ENCODE measurements at regions not wholly inside any gene's neighbourhood (a gene's known extent, or its start where the extent isn't known, plus 50 kb on each side); places are given as distances from the start of the nearest gene placed in this dataset.
A peak's percentile ranks its signal among the peaks of the same experiment; 100 is the strongest.
"Not testable (repeated sequence)": the region's sequence is repeated elsewhere in the genome, so short reads cannot be mapped to it uniquely, and the experiment has no call there.

- not testable (repeated sequence) for DNase-seq
Observed at GRCh38 chrX:115840729-115841409, 279.9 kb downstream of the PLS3 start.

DNA sequence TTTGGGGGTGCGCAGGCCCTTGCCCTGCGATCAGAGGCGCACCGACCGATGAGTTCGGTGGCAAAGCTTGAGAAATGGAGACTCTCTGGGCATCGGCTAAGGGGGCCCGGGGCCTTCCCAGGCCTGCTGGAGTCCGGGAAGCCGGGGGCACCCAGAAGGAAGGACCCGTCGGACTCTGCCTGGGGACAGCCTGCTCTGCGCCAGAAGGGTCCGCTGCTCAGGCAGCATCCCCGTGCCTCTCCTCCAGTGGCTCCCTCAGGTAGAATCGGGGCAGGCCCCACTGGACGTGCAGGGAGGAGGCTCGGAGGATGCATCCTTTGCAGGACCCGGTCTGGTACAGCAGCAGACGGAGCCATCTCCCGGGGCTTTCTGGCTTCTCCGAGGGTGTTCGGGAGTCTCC, 290.0 kb downstream of the PLS3 start:
- not testable (repeated sequence) for DNase-seq

DNA sequence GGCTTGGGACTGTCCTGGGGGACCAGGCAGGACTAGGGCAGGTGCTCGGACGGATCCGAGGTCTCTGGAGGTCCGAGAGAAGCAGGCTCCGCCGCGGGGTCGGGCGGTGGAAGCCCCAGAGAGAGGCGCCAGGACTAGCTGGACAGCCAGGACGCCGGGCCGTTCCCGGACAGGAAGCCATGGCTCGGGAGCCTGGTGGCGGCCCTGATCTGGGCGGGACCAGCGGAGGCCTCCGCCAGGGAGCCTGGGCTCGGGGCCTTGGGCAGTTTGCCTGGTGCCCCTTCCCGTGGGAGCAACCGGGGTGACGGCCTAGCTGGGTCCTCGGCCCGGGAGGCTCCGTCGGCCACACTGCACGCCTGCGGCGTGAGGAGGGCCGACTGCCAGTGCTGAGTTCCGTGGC, 292.3 kb downstream of the PLS3 start:
- DNase-seq: peak; percentile 30

DNA sequence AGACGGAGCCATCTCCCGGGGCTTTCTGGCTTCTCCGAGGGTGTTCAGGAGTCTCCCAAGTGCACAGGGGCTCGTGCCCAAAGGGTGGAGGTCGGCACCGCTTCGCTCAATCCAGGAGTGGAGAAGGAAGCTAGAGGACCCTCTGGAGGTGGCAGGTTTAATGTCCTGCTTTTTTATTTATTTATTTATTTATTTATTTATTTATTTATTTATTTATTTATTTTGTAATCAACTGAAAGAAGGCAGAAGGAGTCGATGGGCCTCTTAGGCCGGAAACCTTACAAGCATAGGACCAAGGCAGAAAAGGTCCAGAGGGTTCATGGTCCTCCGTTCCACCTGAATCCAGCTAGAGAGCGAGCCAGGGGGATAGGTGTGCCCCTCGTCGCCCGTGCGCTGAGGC, 289.4 kb upstream of the AGTR2 start:
- DNase-seq: not testable (repeated sequence)

DNA sequence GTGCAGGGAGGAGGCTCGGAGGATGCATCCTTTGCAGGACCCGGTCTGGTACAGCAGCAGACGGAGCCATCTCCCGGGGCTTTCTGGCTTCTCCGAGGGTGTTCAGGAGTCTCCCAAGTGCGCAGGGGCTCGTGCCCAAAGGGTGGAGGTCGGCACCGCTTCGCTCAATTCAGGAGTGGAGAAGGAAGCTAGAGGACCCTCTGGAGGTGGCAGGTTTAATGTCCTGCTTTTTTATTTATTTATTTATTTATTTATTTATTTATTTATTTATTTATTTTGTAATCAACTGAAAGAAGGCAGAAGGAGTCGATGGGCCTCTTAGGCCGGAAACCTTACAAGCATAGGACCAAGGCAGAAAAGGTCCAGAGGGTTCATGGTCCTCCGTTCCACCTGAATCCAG, 286.4 kb upstream of the AGTR2 start:
- DNase-seq: not testable (repeated sequence)

DNA sequence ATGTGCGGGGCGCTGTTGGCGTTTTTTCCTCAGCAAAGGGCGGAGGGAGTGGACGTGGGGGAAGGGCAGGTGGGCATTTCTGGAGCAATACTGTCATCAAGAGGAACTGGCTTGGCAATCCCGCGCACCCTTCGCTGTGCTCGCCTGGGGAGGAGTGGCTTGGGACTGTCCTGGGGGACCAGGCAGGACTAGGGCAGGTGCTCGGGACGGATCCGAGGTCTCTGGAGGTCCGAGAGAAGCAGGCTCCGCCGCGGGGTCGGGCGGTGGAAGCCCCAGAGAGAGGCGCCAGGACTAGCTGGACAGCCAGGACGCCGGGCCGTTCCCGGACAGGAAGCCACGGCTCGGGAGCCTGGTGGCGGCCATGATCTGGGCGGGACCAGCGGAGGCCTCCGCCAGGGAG, 282.5 kb upstream of the AGTR2 start:
- DNase-seq: peak; percentile 31

DNA sequence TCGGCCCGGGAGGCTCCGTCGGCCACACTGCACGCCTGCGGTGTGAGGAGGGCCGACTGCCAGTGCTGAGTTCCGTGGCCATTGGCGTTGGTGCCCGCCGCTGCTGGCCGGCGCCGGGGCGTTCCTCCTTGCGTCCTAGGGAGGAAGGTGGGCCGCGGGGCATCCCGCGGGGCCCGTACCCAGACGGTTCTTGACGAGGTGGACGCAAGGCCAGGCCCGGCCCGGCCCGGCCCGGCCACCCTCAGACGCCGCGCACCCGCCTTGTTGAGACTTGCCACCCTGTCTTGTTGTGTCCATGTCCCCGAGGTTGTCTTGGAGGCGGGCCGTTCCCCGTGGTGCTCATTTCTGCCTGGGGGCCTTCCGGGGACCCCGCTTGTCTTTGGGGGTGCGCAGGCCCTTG, 282.0 kb upstream of the AGTR2 start:
- not testable (repeated sequence) for DNase-seq

- DNase-seq: peak; percentile 6
Observed at GRCh38 chrX:115889121-115889890, 281.2 kb upstream of the AGTR2 start.

GRCh38 chrX:115892056-115892708, 278.4 kb upstream of the AGTR2 start:
- no peak for DNase-seq

GRCh38 chrX:115892787-115893671, 277.5 kb upstream of the AGTR2 start:
- DNase-seq: no peak

GRCh38 chrX:115894087-115894486, 276.5 kb upstream of the AGTR2 start:
- DNase-seq: no peak

DNA sequence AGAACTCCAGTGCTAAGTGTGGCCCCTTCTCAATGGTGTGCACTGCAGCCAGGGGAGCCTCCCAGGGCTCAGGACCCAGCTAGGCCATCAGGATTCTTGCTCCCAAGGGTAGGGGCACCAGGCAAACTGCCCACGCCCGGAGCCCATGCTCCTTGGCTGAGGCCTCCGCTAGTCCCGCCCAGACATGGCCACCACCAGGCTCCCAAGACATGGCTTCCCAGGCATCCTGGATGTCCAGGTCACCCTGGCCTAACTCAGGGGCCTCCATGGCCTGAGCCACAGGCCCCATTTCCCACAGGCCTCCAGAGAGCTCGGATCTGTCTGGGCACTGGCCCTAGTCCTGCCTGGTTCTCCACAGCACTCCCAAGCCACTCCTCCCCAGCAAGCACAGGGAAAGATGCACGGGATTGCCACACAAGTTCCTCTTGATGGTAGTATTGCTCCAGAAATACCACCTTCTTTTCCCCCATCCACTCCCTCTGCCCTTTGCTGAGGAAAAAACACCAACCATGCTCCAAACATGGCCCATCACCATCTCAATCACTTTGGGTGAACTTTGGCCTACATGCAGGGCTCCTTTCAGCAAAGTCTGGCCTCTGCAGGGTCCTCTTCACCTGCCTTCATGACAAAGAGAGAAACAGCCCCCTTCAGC, 274.7 kb upstream of the AGTR2 start:
- DNase-seq: no peak

- DNase-seq: no peak
Observed at GRCh38 chrX:115896362-115896761, 274.2 kb upstream of the AGTR2 start.

- DNase-seq: no peak
Observed at GRCh38 chrX:115897956-115898355, 272.6 kb upstream of the AGTR2 start.

DNA sequence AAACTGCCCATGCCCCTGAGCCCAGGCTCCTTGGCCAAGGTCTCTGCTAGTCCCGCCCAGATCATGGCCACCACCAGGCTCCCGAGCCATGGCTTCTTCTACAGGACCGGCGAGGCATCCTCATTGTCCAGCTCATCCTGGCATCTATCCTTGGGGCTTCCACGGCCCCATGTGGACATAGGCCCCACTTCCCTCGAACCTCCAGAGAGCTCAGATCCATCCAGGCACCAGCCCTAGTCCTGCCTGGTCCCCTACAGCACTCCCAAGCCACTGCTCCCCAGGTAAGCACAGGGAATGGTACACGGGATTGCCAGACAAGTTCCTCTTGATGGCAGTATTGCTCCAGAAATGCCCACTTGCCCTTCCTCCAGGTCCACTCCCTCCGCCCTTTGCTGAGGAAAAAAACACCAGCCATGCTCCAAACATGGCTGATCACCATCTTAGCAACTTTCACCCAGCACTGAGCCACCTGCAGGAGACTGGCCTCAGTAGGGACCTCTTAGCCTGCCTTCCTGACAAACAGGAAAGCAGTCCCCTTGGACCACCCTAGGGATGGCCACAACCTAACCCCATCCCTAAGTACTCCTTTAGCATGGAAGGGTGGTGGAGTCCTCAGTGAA, 272.1 kb upstream of the AGTR2 start:
- DNase-seq: no peak

DNA sequence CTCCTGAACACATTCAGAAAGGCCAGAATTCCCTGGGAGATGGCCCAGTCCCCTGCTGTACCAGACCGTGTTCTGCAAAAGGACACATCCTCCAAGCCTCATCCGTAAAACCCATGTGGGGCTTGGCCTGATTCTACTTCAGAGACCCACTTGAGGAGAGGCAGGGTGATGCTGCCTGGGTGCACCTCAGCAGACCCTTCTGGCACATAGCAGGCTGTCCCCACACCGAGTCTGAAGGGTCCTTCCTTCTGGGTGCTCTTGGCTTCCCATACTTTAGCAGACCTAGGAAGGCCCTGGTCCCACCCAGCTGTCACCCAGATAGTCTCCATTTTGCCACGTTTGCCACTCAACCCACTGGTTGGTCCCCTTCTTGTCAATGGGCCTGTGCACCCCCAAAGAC, 270.1 kb upstream of the AGTR2 start:
- DNase-seq: no peak

DNA sequence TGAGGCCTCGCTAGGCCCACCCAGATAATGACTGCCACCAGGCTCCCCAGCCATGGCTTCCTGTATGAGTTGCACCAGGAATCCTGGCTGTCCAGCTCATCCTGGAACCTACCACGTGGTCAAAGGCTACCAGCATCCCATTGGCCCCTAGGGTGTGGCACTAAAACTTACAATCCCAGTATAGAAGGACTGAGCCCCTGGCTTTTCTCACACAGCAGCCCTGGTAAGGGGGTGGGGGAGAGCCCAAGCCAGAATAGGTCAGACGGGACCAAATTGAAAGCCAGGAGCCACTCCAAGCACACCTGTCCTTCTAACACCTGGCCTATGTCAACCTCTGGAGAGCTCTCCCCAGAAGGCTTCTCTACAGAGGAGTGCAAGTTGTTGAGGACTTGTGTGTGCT, 269.3 kb upstream of the AGTR2 start:
- DNase-seq: no peak

GRCh38 chrX:115902995-115903394, 267.5 kb upstream of the AGTR2 start:
- DNase-seq: no peak

DNA sequence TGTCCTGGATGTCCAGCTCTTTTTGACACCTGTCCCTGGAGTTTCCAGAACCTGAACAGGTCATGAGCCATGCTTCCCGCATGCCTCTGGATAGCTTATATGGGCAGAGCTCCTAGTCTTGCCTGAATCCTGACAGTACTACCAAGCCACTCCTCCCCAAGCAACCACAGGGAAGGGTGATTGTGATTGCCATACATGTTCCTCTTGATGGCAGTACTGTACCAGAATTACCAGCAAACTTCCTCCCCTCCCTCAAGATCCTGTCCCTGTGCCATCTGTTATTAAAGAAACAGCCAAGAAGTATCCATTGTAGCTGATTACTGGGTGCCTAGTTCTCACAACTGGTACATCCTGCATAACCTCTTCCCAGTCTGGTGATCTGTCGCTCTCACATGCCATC, 264.3 kb upstream of the AGTR2 start:
- DNase-seq: no peak

GRCh38 chrX:115906881-115907280, 263.7 kb upstream of the AGTR2 start:
- no peak for DNase-seq

GRCh38 chrX:115909017-115909416, 261.5 kb upstream of the AGTR2 start:
- DNase-seq: no peak

DNA sequence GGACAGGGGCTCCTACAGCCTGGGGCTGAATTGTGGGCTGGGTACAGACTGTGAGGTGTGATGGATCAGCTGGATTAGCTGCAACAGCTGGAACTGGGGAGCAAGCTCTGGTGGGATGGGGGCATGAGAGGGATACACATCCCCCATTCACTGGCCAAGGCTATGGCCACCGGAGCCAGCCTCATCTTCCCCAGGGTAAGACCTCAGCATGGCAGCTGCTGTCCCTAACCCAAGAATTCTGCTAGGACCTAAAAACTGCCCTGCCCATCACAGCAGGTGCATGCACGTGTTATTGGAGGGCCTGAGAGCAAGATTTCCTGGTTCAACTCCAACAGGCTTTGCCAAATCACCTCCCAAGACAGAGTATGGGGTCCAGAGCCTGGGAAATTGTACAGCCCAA, 258.6 kb upstream of the AGTR2 start:
- DNase-seq: no peak

Data from activated CD4-positive, CD25-positive, alpha-beta regulatory T cell treated with anti-CD3 and anti-CD28 coated beads, Interleukin-2, amount 50 U/mL, for 72 hours (primary cell).